Mesothelial cell of epicardium (in vitro differentiated cells): ENCODE measurements at regions not wholly inside any gene's neighbourhood (a gene's known extent, or its start where the extent isn't known, plus 50 kb on each side); places are given as distances from the start of the nearest gene placed in this dataset.

Experiments used
- DNase-seq, 2 experiments: peaks; one replicate each; pipeline ENCODE4 v3.0.0; 2021; ENCODE audit warnings: low spot score in 2 of 2; ENCODE audit not compliant: unreplicated experiment in 2 of 2
- H3K27ac Mint-ChIP-seq: 2 replicates; pipeline ENCODE4 v1.8.0; 2021; ENCODE audit warnings: mixed read lengths
- H3K27me3 Mint-ChIP-seq: 2 replicates; pipeline ENCODE4 v1.8.0; 2021; ENCODE audit warnings: low read depth, mixed read lengths
- H3K36me3 Mint-ChIP-seq: 2 replicates; pipeline ENCODE4 v1.8.0; 2021; ENCODE audit warnings: mixed read lengths
- H3K4me1 Mint-ChIP-seq: 2 replicates; pipeline ENCODE4 v1.8.0; 2021; ENCODE audit warnings: mixed read lengths
- H3K4me3 Mint-ChIP-seq: 2 replicates; pipeline ENCODE4 v1.8.0; 2021; ENCODE audit warnings: mild to moderate bottlenecking, moderate library complexity, mixed read lengths
- H3K9me3 Mint-ChIP-seq: 2 replicates; pipeline ENCODE4 v1.8.0; 2021; ENCODE audit warnings: mixed read lengths
- TF ChIP-seq, protein P1 (sequence below): fragments of 200-600 bp; sonication (generic); IDR thresholded peaks from one replicate; pipeline ENCODE4 v1.5.0; 2021; ENCODE audit warnings: antibody characterized with exemption; ENCODE audit not compliant: unreplicated experiment

DNA sequence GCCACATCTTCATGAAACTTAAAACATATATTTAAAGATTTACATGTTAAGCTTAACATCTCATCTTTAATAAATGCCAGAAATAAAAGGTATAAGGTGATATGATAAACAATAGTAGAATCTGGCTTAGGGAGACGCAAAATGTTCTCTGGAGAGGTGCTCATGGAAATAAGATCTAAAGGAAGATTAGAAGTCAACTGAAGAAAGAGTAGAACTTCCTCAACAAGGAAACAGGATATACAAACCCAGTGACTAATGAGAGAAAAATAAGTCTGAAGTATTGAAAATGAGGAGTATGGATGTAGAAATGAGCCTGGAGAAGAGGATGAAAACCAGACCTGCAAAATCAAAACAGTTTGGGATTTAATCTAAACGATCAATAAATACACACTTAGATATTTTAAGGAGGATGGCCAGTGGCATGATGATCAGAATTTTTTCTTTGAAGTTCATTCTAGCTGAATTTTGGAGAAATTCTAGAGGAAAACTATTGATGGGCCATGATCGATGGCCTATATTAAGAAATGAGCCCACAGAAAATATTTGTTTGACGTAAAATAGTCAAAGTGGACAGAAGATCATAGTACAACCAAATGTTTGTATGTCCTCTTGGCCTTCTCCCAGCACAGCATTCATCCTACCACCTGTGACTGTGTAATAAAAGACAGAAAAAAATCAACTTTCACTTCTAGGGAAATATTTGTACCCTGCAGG is 387.9 kb upstream of the PTBP2 start:
- Mint-ChIP-seq H3K9me3 (peaks cover 8% of the 10 kb centered on the region), H3K4me1 (no peaks in the 10 kb centered on the region), H3K27me3 (no peaks in the 10 kb centered on the region), H3K36me3 (no peaks in the 10 kb centered on the region), H3K27ac (no peak overlapping the region), H3K4me3 (no peak overlapping the region)
- no peak for DNase-seq
- TF ChIP-seq, protein P1, sequence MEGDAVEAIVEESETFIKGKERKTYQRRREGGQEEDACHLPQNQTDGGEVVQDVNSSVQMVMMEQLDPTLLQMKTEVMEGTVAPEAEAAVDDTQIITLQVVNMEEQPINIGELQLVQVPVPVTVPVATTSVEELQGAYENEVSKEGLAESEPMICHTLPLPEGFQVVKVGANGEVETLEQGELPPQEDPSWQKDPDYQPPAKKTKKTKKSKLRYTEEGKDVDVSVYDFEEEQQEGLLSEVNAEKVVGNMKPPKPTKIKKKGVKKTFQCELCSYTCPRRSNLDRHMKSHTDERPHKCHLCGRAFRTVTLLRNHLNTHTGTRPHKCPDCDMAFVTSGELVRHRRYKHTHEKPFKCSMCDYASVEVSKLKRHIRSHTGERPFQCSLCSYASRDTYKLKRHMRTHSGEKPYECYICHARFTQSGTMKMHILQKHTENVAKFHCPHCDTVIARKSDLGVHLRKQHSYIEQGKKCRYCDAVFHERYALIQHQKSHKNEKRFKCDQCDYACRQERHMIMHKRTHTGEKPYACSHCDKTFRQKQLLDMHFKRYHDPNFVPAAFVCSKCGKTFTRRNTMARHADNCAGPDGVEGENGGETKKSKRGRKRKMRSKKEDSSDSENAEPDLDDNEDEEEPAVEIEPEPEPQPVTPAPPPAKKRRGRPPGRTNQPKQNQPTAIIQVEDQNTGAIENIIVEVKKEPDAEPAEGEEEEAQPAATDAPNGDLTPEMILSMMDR = no peak

DNA sequence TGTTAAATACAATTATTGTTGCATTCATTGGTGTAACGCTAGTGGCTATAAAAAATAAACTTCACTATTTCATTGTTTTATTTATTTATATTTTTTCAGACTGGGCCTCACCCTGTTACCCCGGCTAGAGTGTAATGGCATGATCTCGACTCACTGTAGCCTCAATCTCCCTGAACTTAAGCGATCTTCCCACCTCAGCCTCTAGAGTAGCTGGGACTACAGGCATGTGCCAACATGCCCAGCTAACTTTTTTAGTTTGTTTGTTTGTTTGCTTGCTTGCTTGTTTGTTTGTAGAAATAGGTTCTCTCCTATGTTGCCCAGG is 387.4 kb upstream of the PTBP2 start:
- no peak overlapping the region for H3K27ac Mint-ChIP-seq
- H3K9me3 Mint-ChIP-seq = peaks cover 8% of the 10 kb centered on the region
- H3K4me3 Mint-ChIP-seq = no peak overlapping the region
- H3K4me1 Mint-ChIP-seq = no peaks in the 10 kb centered on the region
- no peak for DNase-seq
- no peaks in the 10 kb centered on the region for H3K27me3 Mint-ChIP-seq
- TF ChIP-seq, protein P1 = no peak
- H3K36me3 Mint-ChIP-seq = no peaks in the 10 kb centered on the region

DNA sequence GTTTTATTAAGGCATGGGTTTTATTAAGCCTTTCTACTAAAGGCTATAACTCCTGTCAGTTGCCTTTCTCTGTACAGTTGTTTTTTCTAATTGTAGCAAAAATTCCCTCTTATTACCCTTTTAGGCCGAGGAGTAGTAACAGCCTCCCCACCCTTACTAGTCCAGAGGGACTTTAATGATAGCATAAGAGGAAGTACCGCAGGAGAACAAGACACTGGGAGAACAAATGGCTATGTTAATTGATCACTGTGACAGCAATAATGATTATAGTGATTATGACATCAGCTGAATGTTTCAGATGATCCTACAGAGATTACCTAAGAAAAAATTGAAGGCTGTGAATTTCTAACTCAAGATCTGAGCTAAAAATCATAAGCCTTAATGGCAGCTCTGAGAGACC is 383.0 kb upstream of the PTBP2 start:
- TF ChIP-seq, protein P1 = no peak
- no peaks in the 10 kb centered on the region for H3K36me3 Mint-ChIP-seq
- no peak overlapping the region for H3K27ac Mint-ChIP-seq
- H3K4me1 Mint-ChIP-seq = no peaks in the 10 kb centered on the region
- H3K27me3 Mint-ChIP-seq = no peaks in the 10 kb centered on the region
- no peak for DNase-seq
- no peak overlapping the region for H3K4me3 Mint-ChIP-seq
- H3K9me3 Mint-ChIP-seq = peaks cover 8% of the 10 kb centered on the region

DNA sequence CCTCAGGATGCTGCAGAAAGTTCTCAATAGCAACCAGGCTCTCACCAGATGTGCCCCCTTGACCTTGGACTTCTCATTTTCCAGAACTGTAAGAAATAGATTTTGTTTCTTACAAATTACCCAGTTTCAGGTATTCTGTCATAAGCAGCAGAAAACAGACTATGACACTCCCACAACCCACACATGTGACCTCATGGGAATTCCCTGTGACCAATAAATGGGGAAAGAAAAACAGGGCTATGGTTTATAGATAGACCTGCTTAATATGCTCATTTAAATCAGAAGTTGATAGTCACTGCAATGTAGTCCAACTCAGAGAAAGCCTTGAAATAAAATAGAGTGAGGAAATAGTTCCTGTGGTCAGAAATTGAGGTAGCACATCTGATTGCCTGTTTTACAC is 380.9 kb upstream of the PTBP2 start:
- TF ChIP-seq, protein P1 = no peak
- Mint-ChIP-seq H3K9me3 (peaks cover 14% of the 10 kb centered on the region), H3K4me1 (no peaks in the 10 kb centered on the region), H3K27ac (no peak overlapping the region), H3K27me3 (no peaks in the 10 kb centered on the region), H3K4me3 (no peak overlapping the region), H3K36me3 (no peaks in the 10 kb centered on the region)
- no peak for DNase-seq

DNA sequence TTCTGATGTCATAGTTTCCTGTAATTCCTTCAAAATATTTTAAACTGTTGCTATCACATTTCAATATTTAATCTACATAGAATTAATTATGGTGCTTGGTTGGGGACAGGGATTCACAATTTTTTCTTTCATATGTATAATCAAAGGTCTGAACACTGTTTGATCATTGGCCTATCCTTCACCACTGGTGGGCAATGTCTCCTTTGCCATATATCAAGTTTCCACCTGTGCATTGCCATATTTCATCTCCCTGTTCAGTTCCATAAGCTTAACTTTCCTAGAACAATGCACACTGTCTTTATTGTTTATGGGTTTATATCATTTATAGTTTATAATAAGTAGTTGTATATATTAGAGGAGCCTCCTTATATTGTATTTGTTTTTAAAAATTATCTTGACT is 374.9 kb upstream of the PTBP2 start:
- Mint-ChIP-seq H3K27me3 (no peaks in the 10 kb centered on the region), H3K36me3 (no peaks in the 10 kb centered on the region), H3K4me3 (no peak overlapping the region), H3K9me3 (peaks cover 7% of the 10 kb centered on the region), H3K4me1 (no peaks in the 10 kb centered on the region), H3K27ac (no peak overlapping the region)
- TF ChIP-seq, protein P1 = no peak
- DNase-seq = no peak

DNA sequence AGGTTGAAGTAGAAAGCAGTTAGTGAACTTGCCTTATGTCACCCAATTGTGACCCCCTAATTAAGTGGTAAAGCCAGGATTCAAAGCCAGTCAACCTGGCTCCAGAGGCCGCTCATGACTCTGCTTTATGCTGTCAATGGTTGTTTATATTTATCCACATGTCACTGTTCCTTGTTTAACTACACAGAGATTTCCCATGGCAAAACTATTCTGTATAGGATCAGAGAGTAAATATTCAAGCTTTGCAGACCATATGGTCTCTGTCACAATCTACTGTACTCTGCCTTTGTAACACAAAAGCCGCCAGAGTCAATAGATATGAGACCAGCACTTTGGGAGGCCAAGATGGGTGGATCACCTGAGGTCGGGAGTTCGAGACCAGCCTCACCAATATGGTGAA is 371.7 kb upstream of the PTBP2 start:
- H3K27me3 Mint-ChIP-seq = no peaks in the 10 kb centered on the region
- no peaks in the 10 kb centered on the region for H3K4me1 Mint-ChIP-seq
- no peak for DNase-seq
- H3K9me3 Mint-ChIP-seq = peaks cover under 1% of the 10 kb centered on the region
- no peak overlapping the region for H3K4me3 Mint-ChIP-seq
- TF ChIP-seq, protein P1 = no peak
- H3K36me3 Mint-ChIP-seq = no peaks in the 10 kb centered on the region
- H3K27ac Mint-ChIP-seq = no peak overlapping the region
